HCT116 (cell line): ENCODE measurements at regions not wholly inside any gene's neighbourhood (a gene's known extent, or its start where the extent isn't known, plus 50 kb on each side); places are given as distances from the start of the nearest gene placed in this dataset.

Source experiments
- ATAC-seq: fragments of 200-7000 bp; cut with Tn5 transposase; 2 replicates; pipeline ENCODE4 v1.9.1; 2020; ENCODE audit warnings: mild to moderate bottlenecking, moderate library complexity
- BruUV-seq: library from RNA; stranded (reverse); fragments of 400-500 nt; replicated peaks from 2 replicates; lab custom pipeline; 2021; lab: Mats Ljungman, UMichigan
- CTCF ChIA-PET: fragments of 300-600 bp; sonication (Branson Sonifier 250); formaldehyde crosslinking; loops from one replicate; lab custom pipeline; 2021; ENCODE audit warnings: antibody characterized with exemption; lab: Charles Lee
- POLR2A ChIA-PET: fragments of 300-600, 350-600 bp; sonication (Branson Sonifier 250); formaldehyde crosslinking; loops from one replicate; lab custom pipeline; 2021; ENCODE audit warnings: antibody characterized with exemption; lab: Charles Lee
- RAD21 ChIA-PET, 2 experiments: fragments of 300-600 bp; sonication (Branson Sonifier 250); formaldehyde crosslinking; loops; one replicate each; lab custom pipeline; 2023; ENCODE audit warnings: low total read pairs in 2 of 2; ENCODE audit not compliant: uncharacterized antibody in 2 of 2, unreplicated experiment in 2 of 2, low non-redundant PET in 1 of 2; lab: Charles Lee
- DNase-seq: peaks from one replicate; pipeline ENCODE4 v3.0.0-alpha.2; 2010; ENCODE audit warnings: low read depth, low spot score
- H2AFZ ChIP-seq: fragments of 200-600 bp; shearing (Covaris generic), sonication (generic); 2 replicates; pipeline ENCODE4 v1.6.1; 2017; ENCODE audit warnings: low read depth, mixed run types, mixed read lengths, antibody characterized with exemption, low read length; ENCODE audit not compliant: poor library complexity, severe bottlenecking
- H3K27ac ChIP-seq: 2 replicates; pipeline ENCODE4 v1.5.1; 2012; ENCODE audit warnings: low read depth, low read length
- H3K27me3 ChIP-seq: fragments of 200-600 bp; sonication (generic); 2 replicates; pipeline ENCODE4 v1.6.1; 2016; ENCODE audit warnings: mixed run types, low read length, mixed read lengths; ENCODE audit not compliant: insufficient read depth
- H3K36me3 ChIP-seq, 2 experiments: fragments of 200-500 bp in 1 of 2; fragments of 200-600 bp in 1 of 2; sonication (Bioruptor generic) in 1 of 2; sonication (generic) in 1 of 2; 2 replicates each; pipeline versions ENCODE4 v1.5.1 to v1.6.1; 2014 to 2016; ENCODE audit warnings: low read length in 2 of 2, inconsistent platforms in 1 of 2, mixed read lengths in 1 of 2, mixed run types in 1 of 2; ENCODE audit not compliant: insufficient read depth in 2 of 2, control insufficient read depth in 1 of 2
- H3K4me1 ChIP-seq, 2 experiments: fragments of 200-600 bp in 1 of 2; sonication (generic) in 1 of 2; 2 replicates each; pipeline versions ENCODE4 v1.5.1 to v1.6.1; 2012 to 2017; ENCODE audit warnings: low read length in 2 of 2, inconsistent platforms in 1 of 2, mild to moderate bottlenecking in 1 of 2, mixed read lengths in 1 of 2, mixed run types in 1 of 2, moderate library complexity in 1 of 2; ENCODE audit not compliant: insufficient read depth in 2 of 2, control insufficient read depth in 1 of 2
- H3K4me2 ChIP-seq: fragments of 200-600 bp; sonication (generic); 2 replicates; pipeline ENCODE4 v1.6.1; 2017; ENCODE audit warnings: mixed run types, low read length, mixed read lengths
- H3K4me3 ChIP-seq, 2 experiments: fragments of 200-600 bp in 1 of 2; sonication (generic) in 1 of 2; replicated peaks in 1 of 2; 2 replicates each; pipeline ENCODE4 v1.5.1; 2011 to 2016; ENCODE audit warnings: low read length in 2 of 2, control low read depth in 1 of 2, low read depth in 1 of 2, mild to moderate bottlenecking in 1 of 2, mixed read lengths in 1 of 2, mixed run types in 1 of 2
- H3K79me2 ChIP-seq: fragments of 200-600 bp; sonication (generic); 2 replicates; pipeline ENCODE4 v1.6.1; 2017; ENCODE audit warnings: mild to moderate bottlenecking, mixed run types, low read length, moderate library complexity, mixed read lengths; ENCODE audit not compliant: insufficient read depth
- H3K9ac ChIP-seq: fragments of 200-600 bp; sonication (generic); 2 replicates; pipeline ENCODE4 v1.6.1; 2016; ENCODE audit warnings: low read length, mixed read lengths
- H3K9me2 ChIP-seq: fragments of 200-600 bp; sonication (generic), shearing (Covaris generic); 2 replicates; pipeline ENCODE4 v1.6.1; 2017; ENCODE audit warnings: mixed run types, mild to moderate bottlenecking, moderate library complexity; ENCODE audit not compliant: insufficient read depth
- H3K9me3 ChIP-seq, 2 experiments: fragments of 200-500 bp in 1 of 2; fragments of 200-600 bp in 1 of 2; sonication (Bioruptor generic) in 1 of 2; sonication (generic) in 1 of 2; 2 replicates each; pipeline ENCODE4 v1.6.1; 2014 to 2017; ENCODE audit warnings: low read length in 2 of 2, mixed read lengths in 2 of 2, inconsistent platforms in 1 of 2, low read depth in 1 of 2, mild to moderate bottlenecking in 1 of 2, mixed run types in 1 of 2, moderate library complexity in 1 of 2; ENCODE audit not compliant: control insufficient read depth in 1 of 2, insufficient read depth in 1 of 2
- H4K20me1 ChIP-seq: fragments of 200-600 bp; sonication (generic), shearing (Covaris generic); 2 replicates; pipeline ENCODE4 v1.6.1; 2017; ENCODE audit warnings: mixed run types, mild to moderate bottlenecking, moderate library complexity; ENCODE audit not compliant: insufficient read depth
- CBX3 ChIP-seq: IDR thresholded peaks from 2 replicates; pipeline ENCODE4 v1.6.1; 2012; ENCODE audit warnings: low read depth
- CEBPB ChIP-seq: IDR thresholded peaks from 2 replicates; pipeline ENCODE4 v1.6.1; 2012; ENCODE audit warnings: low read depth
- EGR1 ChIP-seq: IDR thresholded peaks from 2 replicates; pipeline ENCODE4 v1.6.1; 2012; ENCODE audit warnings: low read depth
- ELF1 ChIP-seq: IDR thresholded peaks from 2 replicates; pipeline ENCODE4 v1.6.1; 2012; ENCODE audit warnings: low read depth, borderline replicate concordance
- EZH2phosphoT487 ChIP-seq: fragments of 200-600 bp; IDR thresholded peaks from 2 replicates; pipeline ENCODE4 v1.6.1; 2018; ENCODE audit warnings: antibody characterized with exemption, borderline replicate concordance
- FOSL1 ChIP-seq: IDR thresholded peaks from 2 replicates; pipeline ENCODE4 v1.6.1; 2012; ENCODE audit warnings: low read depth
- JUND ChIP-seq: IDR thresholded peaks from 2 replicates; pipeline ENCODE4 v1.6.1; 2012
- MAX ChIP-seq: IDR thresholded peaks from 2 replicates; pipeline ENCODE4 v1.6.1; 2012
- POLR2A ChIP-seq: IDR thresholded peaks from 2 replicates; pipeline ENCODE4 v1.7.0; 2011; ENCODE audit warnings: borderline replicate concordance; ENCODE audit not compliant: insufficient read depth, insufficient read length; ENCODE audit errors: extremely low read depth
- POLR2AphosphoS5 ChIP-seq: IDR thresholded peaks from 2 replicates; pipeline ENCODE4 v1.6.1; 2011; ENCODE audit warnings: mild to moderate bottlenecking, low read depth, low read length, moderate library complexity
- YY1 ChIP-seq: IDR thresholded peaks from 2 replicates; pipeline ENCODE4 v1.6.1; 2011; ENCODE audit warnings: low read length, low read depth, moderate library complexity, mild to moderate bottlenecking; ENCODE audit not compliant: insufficient replicate concordance; ENCODE audit errors: extremely low read depth
- ZBTB33 ChIP-seq: IDR thresholded peaks from 2 replicates; pipeline ENCODE4 v1.6.1; 2011; ENCODE audit warnings: mild to moderate bottlenecking, low read length, moderate library complexity; ENCODE audit not compliant: insufficient replicate concordance; ENCODE audit errors: extremely low read depth
- ZFX ChIP-seq: fragments of 450-650 bp; IDR thresholded peaks from 2 replicates; pipeline ENCODE4 v1.6.1; 2017
- intact Hi-C: fragments of 100-400 bp; cut with micrococcal nuclease; formaldehyde crosslinking; loops from 2 replicates; pipeline ENCODE4 v1.10.0; 2022
- TF ChIP-seq, protein P1 (sequence below): IDR thresholded peaks from 2 replicates; pipeline ENCODE4 v1.6.1; 2012; ENCODE audit warnings: low read depth

DNA sequence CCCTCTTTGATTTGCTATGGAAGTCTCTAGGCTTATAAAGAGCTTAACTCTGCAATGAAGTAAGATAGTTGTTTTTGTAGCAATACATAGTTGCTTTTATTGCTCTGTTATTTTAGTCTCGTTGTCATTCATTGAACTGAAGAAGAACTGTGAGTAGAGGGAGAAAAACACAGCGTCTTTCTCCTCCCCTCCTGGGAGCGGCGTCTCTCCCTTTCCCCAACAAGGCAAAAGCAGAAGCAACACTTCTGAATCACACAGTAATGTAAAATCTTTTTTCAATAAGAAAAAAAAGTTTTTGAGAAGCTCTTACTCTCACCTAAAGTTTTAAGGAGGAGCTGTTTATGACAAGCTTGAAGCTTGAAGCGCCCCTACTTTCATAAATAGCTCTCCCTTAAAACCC lies 119.3 kb upstream of the SLC7A14 start:
- H3K4me3 ChIP-seq = no peak overlapping the region
- TF ChIP-seq EZH2phosphoT487 (no peak), MAX (no peak), JUND (no peak), POLR2A (no peak), CBX3 (no peak), CEBPB (no peak), ELF1 (no peak), EGR1 (no peak)
- no peaks in the 10 kb centered on the region for H3K27me3 ChIP-seq
- no peak overlapping the region for H3K4me2 ChIP-seq
- no peak overlapping the region for H2AFZ ChIP-seq
- H3K36me3 ChIP-seq = no peaks in the 10 kb centered on the region
- no peak overlapping the region for H3K27ac ChIP-seq
- ATAC-seq (no peak), DNase-seq (no peak)
- no peaks in the 10 kb centered on the region for H3K4me1 ChIP-seq
- H3K9ac ChIP-seq = no peak overlapping the region
- no peaks in the 10 kb centered on the region for H3K79me2 ChIP-seq
- no peaks in the 10 kb centered on the region for H4K20me1 ChIP-seq
- H3K9me3 ChIP-seq = no peaks in the 10 kb centered on the region
- POLR2A ChIA-PET = no interaction called here
- intact Hi-C loops = no loop called here
- H3K9me2 ChIP-seq = no peaks in the 10 kb centered on the region
- CTCF ChIA-PET = interaction anchor here (0.7 kb wide), 1 partner anchor 107 kb away, joined by 3 read pairs; no protein-coding TSS in a partner anchor
- BruUV-seq = no TSS peak
- RAD21 ChIA-PET = no interaction called here

GRCh38 chr3:170703121-170703588 lies 117.3 kb upstream of the SLC7A14 start:
- H3K79me2 ChIP-seq = no peaks in the 10 kb centered on the region
- H3K4me1 ChIP-seq = no peaks in the 10 kb centered on the region
- no peak overlapping the region for H3K4me3 ChIP-seq
- POLR2A ChIA-PET = no interaction called here
- no TSS peak for BruUV-seq
- no peaks in the 10 kb centered on the region for H3K27me3 ChIP-seq
- H3K9me2 ChIP-seq = no peaks in the 10 kb centered on the region
- ATAC-seq = no peak
- intact Hi-C loops = no loop called here
- no peak overlapping the region for H3K27ac ChIP-seq
- H3K9me3 ChIP-seq = no peaks in the 10 kb centered on the region
- DNase-seq = no peak
- H3K36me3 ChIP-seq = no peaks in the 10 kb centered on the region
- CTCF ChIA-PET = interaction anchor here (1.3 kb wide), 1 partner anchor 12 kb away, joined by 4 read pairs; no protein-coding TSS in a partner anchor
- no peaks in the 10 kb centered on the region for H4K20me1 ChIP-seq
- no peak overlapping the region for H3K9ac ChIP-seq
- RAD21 ChIA-PET = no interaction called here
- H2AFZ ChIP-seq = no peak overlapping the region
- no peak overlapping the region for H3K4me2 ChIP-seq
- TF ChIP-seq ZFX = no peak
- no peak for TF ChIP-seq POLR2A
- TF ChIP-seq YY1 = no peak
- no peak for TF ChIP-seq FOSL1
- no peak for TF ChIP-seq ELF1
- no peak for TF ChIP-seq POLR2AphosphoS5
- TF ChIP-seq ZBTB33 = no peak
- TF ChIP-seq, protein P1, sequence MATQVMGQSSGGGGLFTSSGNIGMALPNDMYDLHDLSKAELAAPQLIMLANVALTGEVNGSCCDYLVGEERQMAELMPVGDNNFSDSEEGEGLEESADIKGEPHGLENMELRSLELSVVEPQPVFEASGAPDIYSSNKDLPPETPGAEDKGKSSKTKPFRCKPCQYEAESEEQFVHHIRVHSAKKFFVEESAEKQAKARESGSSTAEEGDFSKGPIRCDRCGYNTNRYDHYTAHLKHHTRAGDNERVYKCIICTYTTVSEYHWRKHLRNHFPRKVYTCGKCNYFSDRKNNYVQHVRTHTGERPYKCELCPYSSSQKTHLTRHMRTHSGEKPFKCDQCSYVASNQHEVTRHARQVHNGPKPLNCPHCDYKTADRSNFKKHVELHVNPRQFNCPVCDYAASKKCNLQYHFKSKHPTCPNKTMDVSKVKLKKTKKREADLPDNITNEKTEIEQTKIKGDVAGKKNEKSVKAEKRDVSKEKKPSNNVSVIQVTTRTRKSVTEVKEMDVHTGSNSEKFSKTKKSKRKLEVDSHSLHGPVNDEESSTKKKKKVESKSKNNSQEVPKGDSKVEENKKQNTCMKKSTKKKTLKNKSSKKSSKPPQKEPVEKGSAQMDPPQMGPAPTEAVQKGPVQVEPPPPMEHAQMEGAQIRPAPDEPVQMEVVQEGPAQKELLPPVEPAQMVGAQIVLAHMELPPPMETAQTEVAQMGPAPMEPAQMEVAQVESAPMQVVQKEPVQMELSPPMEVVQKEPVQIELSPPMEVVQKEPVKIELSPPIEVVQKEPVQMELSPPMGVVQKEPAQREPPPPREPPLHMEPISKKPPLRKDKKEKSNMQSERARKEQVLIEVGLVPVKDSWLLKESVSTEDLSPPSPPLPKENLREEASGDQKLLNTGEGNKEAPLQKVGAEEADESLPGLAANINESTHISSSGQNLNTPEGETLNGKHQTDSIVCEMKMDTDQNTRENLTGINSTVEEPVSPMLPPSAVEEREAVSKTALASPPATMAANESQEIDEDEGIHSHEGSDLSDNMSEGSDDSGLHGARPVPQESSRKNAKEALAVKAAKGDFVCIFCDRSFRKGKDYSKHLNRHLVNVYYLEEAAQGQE = no peak
- no peak for TF ChIP-seq MAX
